Stimulated activated CD4-positive, alpha-beta T cell treated with anti-CD3 and anti-CD28 coated beads, Interleukin-12 subunit alpha, Interleukin-12 subunit beta, amount 100 ng/mL, for 48 hours (primary cell): ENCODE measurements at regions not wholly inside any gene's neighbourhood (a gene's known extent, or its start where the extent isn't known, plus 50 kb on each side); places are given as distances from the start of the nearest gene placed in this dataset.

Experiments
- DNase-seq, 3 donors: peaks; one replicate each; pipeline ENCODE4 v3.0.0-alpha.2; 2020; ENCODE audit warnings: low read depth in 2 of 3, low spot score in 1 of 3

GRCh38 chr6:10248378-10248843, 166.5 kb downstream of the TFAP2A start:
- no peak for DNase-seq

- DNase-seq = no peak
These were observed 177.4 kb downstream of the TFAP2A start for GRCh38 chr6:10237298-10238038.

GRCh38 chr6:10235344-10235743, 179.5 kb downstream of the TFAP2A start:
- no peak for DNase-seq

GRCh38 chr6:10230531-10230930, 184.3 kb downstream of the TFAP2A start:
- no peak for DNase-seq

GRCh38 chr6:10223841-10224240, 191.0 kb downstream of the TFAP2A start:
- no peak for DNase-seq

- no peak for DNase-seq
These were observed 193.7 kb downstream of the TFAP2A start for GRCh38 chr6:10221178-10221577.

GRCh38 chr6:10219510-10219909, 195.4 kb downstream of the TFAP2A start:
- no peak for DNase-seq

GRCh38 chr6:10217111-10217510, 197.8 kb downstream of the TFAP2A start:
- DNase-seq = no peak

- DNase-seq = no peak
These were observed 199.4 kb downstream of the TFAP2A start for GRCh38 chr6:10215326-10216110.

GRCh38 chr6:10210052-10210451, 204.8 kb downstream of the TFAP2A start:
- DNase-seq = no peak

GRCh38 chr6:10205892-10206291, 209.0 kb downstream of the TFAP2A start:
- DNase-seq = no peak

GRCh38 chr6:10205120-10205519, 209.8 kb downstream of the TFAP2A start:
- no peak for DNase-seq

GRCh38 chr6:10203651-10204050, 211.2 kb downstream of the TFAP2A start:
- DNase-seq = no peak

- DNase-seq = no peak
These were observed 212.3 kb downstream of the TFAP2A start for GRCh38 chr6:10202581-10202980.

- no peak for DNase-seq
These were observed 213.0 kb downstream of the TFAP2A start for GRCh38 chr6:10201606-10202510.

- DNase-seq = no peak
These were observed 218.8 kb downstream of the TFAP2A start for GRCh38 chr6:10196090-10196489.

- DNase-seq = no peak
These were observed 219.8 kb downstream of the TFAP2A start for GRCh38 chr6:10194816-10195672.

- DNase-seq = no peak
These were observed 221.6 kb downstream of the TFAP2A start for GRCh38 chr6:10193321-10193720.

- DNase-seq = no peak
These were observed 224.8 kb downstream of the TFAP2A start for GRCh38 chr6:10190042-10190441.
